Hematopoietic multipotent progenitor cell treated with erythropoietin and hydrocortisone succinate and interleukin-3 and kit ligand, for 6 days (in vitro differentiated cells): ENCODE measurements at regions not wholly inside any gene's neighbourhood (a gene's known extent, or its start where the extent isn't known, plus 50 kb on each side); places are given as distances from the start of the nearest gene placed in this dataset.

Experiments used
- DNase-seq: peaks from one replicate; pipeline ENCODE4 v3.0.0-alpha.2; 2015

DNA sequence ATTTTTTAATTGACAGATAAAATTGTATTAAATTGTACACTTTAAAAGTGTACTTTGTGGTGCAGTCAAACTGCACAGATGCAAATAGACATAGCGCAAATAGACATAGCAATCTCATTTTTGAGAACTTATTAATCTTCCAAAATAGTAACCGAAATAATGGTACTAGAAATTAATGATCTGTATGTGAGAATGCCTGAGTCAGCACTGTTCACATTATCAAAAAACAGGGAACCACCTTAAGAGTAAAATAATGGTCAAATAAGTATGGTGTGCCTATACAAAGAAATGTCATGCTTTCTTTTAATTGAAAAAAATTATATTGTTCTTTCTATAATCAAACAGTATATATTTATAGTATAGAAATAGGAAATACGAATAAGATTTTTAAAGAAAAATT, 461.9 kb downstream of the EFNA5 start:
- DNase-seq: no peak

DNA sequence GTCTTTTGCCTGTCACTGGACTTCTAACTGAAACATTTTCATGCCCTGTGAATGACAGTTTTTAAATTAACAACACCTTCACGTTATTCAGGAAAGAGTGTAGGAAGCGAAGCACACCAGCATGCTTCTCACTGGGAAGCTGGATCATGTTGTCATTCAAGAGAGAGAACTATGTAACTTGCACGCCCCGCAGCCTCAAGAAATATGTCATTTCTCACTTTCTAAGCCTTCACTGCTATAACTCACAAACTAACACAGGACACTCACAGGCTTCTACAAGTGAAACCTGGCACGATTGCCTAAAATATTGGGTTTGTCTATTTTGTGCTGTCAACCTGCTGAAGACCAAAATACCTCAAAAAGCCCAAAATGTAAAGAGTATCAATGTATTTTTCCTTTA, 466.3 kb downstream of the EFNA5 start:
- no peak for DNase-seq

GRCh38 chr5:107203243-107203642, 467.5 kb downstream of the EFNA5 start:
- no peak for DNase-seq

- no peak for DNase-seq
Observed at GRCh38 chr5:107199756-107200155, 471.0 kb downstream of the EFNA5 start.

DNA sequence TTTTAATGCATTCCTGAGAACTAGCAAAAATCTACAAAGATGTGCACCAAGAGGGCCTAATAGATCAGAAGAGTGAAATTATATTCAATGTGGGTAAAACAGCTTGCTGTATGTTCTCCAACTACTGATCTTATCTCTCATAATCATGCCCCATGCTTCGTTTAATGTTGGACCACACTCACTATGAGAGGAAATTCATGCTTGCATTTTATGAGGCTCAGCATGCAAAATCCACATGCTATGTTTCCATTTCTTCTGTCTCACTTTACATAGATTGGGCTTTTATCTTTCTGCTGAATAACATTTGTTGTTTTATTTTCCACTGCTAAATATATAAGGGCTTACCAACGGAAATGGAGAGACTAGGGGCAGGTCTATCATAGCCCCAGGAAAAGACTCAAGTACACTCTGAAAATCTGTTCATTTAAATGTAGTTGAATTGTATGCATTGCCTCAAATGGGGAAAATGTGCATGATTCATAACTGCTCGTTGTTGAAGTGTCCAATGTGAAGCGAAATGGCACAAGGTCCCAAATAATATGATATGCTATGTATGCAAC, 474.2 kb downstream of the EFNA5 start:
- DNase-seq: no peak

GRCh38 chr5:107195890-107196395, 474.8 kb downstream of the EFNA5 start:
- no peak for DNase-seq

DNA sequence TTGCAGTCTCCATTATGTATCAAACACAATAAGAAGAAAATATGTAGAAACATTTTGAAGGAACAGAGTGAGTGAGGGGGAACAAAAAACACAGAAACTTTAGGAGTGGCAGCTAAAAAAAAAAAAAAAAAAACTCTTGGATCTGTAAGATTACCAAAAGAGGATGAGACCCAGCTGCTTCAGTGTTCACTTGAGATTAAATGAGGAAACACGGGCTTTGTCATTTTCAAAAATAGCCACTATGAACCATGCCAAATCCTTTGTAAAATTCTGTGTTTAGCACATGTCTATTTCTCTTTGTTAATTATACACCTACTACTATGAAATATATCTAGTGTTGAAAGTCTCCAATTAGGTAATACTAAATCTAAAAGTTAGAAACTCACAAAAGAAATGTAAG, 485.9 kb downstream of the EFNA5 start:
- no peak for DNase-seq

- DNase-seq: no peak
Observed at GRCh38 chr5:107184066-107184465, 486.7 kb downstream of the EFNA5 start.

- DNase-seq: no peak
Observed at GRCh38 chr5:107170620-107171019, 500.1 kb downstream of the EFNA5 start.

DNA sequence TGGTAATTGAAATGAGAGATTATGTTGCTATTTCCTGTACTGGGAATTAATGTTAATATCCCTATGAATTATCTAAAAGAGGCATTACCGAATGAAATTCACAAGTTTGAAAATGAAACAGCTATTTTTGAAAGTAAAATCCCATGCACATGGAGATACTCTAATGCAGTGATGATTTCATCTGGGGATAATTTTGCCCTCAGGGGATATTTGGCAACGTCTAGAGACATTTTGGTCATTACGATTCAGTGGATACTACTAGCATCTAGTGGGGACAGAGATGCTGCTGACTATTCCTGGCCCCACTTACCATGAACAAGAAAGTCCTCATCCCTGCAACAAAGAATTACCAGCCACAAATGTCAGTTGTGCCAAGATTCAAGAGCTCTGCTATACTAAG, 500.9 kb downstream of the EFNA5 start:
- DNase-seq: no peak

- no peak for DNase-seq
Observed at GRCh38 chr5:107168848-107169752, 501.6 kb downstream of the EFNA5 start.

DNA sequence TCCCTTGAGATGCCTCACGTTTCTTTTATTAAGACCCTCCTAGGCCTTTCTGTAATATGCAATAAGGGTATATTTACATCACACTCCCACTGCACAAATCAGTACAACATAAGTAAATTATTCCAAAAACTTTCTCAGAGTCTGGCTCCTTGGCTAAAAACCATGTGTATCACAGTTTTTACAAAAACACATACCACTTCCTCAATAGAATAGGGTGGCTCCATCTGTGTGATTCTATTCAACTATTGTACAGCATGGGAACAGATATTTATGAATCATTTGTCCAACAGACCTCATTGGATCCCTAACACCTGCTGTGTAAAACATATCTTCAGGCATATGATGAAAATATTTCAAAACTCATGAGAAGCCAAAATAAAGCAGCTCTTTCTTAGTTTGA, 502.7 kb downstream of the EFNA5 start:
- no peak for DNase-seq

- DNase-seq: no peak
Observed at GRCh38 chr5:107165296-107165695, 505.4 kb downstream of the EFNA5 start.

DNA sequence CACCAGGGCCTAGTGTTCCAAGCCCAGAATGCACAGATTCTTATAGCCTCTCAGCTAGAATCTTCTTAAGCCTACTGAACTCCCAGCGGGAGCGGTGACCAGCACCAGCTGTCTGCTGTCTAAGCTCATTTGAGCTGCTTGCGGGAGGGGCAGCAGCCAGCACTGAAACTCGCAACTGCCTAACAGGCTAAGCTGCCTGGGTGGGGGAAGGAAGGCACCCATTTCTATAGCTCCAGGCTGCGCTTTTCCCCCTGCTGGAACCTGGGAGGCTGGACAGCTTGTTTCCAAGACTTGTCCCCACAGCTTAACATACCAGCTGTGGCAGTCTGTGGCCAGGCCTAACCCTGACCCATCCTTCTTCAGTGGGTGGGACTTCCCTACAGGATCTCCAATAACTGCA, 512.9 kb downstream of the EFNA5 start:
- no peak for DNase-seq

- no peak for DNase-seq
Observed at GRCh38 chr5:107155707-107156106, 515.0 kb downstream of the EFNA5 start.

- no peak for DNase-seq
Observed at GRCh38 chr5:107154593-107154992, 516.1 kb downstream of the EFNA5 start.

DNA sequence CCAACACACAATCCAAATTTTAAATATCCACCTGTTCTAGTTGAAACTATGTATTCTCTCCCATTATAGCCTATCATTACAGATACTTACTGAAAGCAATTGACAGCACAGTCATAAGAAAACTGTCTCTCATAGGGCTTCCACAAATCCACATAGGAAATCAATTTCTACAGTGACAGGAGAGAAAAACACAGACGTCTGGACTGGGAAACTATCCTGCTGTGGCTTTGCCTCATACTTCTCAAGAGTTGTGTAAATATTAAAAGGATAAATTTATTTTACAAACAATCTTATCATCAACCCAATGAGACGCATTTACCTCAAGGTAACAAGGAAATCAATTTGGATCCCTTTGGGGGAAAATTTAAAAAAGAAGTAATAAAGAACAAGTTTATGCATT, 517.5 kb downstream of the EFNA5 start:
- no peak for DNase-seq

DNA sequence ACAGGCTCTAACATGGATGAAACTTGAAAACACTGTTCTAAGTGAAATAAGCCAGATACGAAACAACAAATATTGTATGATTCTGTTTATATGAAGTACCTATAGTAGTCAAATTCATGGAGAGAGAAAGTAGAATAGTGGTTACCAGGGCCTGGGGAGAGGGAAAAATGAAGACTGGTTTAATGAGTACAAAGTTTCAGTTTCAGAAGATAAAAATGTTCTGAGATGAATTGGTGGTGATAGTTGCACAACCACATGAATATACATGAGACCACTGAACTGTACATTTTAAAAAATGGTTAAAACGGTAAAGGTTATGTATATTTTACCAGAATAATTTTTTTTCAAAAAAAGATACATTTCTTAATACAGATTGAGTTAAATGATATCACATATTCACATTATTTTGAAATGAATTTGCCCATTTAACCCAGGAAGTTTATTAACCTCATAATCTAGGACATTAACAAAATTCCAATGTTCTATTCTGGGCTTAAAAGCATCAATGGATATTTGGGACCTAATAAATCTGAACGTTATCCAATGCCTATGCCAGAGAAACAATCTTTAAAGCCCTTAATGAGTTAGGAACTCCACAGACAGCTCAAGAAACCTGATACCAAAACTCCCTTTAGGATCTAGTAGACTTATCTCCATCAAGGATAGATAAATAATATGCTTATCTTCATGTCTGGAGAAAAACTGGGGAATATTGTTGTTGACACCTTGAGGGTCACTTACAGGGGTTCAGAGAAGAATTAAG, 521.3 kb downstream of the EFNA5 start:
- DNase-seq: no peak

DNA sequence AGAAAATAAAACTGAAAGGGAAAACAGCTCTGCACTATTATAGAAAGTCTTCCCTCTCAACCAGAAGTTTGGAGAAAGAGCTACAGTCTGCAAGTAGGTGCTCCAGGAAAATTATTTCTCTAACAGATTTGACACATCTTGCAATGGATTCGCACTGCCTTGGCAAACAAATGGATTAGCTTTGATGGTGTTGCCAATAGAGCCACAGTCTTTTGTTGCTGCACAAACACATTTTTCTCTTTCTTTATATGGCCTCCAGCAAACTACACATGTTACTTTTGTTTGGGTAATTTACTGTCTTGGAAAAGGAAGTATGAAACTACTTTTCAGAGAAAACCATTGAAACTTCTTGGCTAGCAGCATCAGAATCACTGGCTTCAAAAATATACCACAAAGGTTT, 523.1 kb downstream of the EFNA5 start:
- DNase-seq: no peak

GRCh38 chr5:107146901-107147300, 523.8 kb downstream of the EFNA5 start:
- DNase-seq: no peak

GRCh38 chr5:107135391-107135790, 535.3 kb downstream of the EFNA5 start:
- DNase-seq: no peak

DNA sequence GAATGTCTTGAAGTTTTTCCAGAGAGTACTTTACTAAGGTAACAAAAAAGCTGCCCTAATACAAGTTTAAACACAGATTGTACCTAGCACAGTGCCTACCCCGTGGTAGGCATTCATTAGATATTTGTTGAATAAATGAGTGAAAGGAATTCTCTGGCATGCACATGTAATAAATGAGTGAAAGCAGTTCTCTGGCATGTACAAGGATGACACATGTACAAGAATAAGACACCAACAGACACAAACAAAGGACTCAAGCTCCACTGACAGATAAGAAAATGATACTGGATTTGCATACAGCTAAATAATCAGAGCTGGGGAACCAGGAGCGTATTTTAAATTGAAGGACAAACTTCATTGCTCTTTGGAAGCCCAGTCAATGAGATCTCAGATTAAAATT, 535.8 kb downstream of the EFNA5 start:
- DNase-seq: no peak

GRCh38 chr5:107129051-107129450, 541.7 kb downstream of the EFNA5 start:
- DNase-seq: no peak

DNA sequence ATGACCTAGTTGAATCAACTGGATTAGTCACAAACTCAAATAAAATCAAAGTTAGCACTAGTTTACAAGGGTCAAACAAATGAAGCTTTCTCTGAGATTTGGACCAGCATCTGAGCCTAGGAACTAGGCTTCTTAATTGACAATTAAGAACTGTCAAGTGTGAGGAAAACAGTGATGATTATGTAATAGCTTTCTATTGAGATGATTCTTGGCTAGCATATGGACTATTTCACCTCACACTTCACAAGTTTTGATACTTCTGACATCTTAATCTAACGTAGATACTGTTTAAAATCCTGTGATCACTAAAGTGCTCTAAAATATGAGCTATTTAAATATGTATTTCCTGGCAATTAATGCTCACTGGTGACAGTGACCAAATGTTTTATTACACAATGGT, 542.9 kb downstream of the EFNA5 start:
- no peak for DNase-seq
